GM23248 (cell line): ENCODE measurements at regions not wholly inside any gene's neighbourhood (a gene's known extent, or its start where the extent isn't known, plus 50 kb on each side); places are given as distances from the start of the nearest gene placed in this dataset.

Experiments
- DNase-seq: peaks from one replicate; pipeline ENCODE4 v3.0.0-alpha.2; 2015
- H2AFZ ChIP-seq: fragments of 200-600 bp; sonication (generic); 2 replicates; pipeline ENCODE4 v1.6.1; 2016; ENCODE audit warnings: antibody characterized with exemption
- H3F3A ChIP-seq: fragments of 200-600 bp; sonication (generic); 2 replicates; pipeline ENCODE4 v1.6.1; 2016; ENCODE audit warnings: mild to moderate bottlenecking, antibody characterized with exemption, mixed run types; ENCODE audit not compliant: insufficient read depth
- H3K27ac ChIP-seq: fragments of 200-600 bp; sonication (generic); 2 replicates; pipeline ENCODE4 v1.5.1; 2016; ENCODE audit warnings: mild to moderate bottlenecking
- H3K27me3 ChIP-seq: fragments of 200-600 bp; sonication (generic); replicated peaks from 2 replicates; pipeline ENCODE4 v1.6.1; 2016; ENCODE audit warnings: mild to moderate bottlenecking; ENCODE audit not compliant: insufficient read depth
- H3K36me3 ChIP-seq: fragments of 200-600 bp; sonication (generic); 2 replicates; pipeline ENCODE4 v1.6.1; 2016; ENCODE audit warnings: low read depth, mild to moderate bottlenecking
- H3K4me1 ChIP-seq: fragments of 200-600 bp; sonication (generic); 2 replicates; pipeline ENCODE4 v1.6.1; 2016; ENCODE audit warnings: mild to moderate bottlenecking; ENCODE audit not compliant: insufficient read depth
- H3K4me2 ChIP-seq: fragments of 200-600 bp; sonication (generic); one replicate; pipeline ENCODE4 v1.6.1; 2016; ENCODE audit warnings: mild to moderate bottlenecking; ENCODE audit not compliant: unreplicated experiment
- H3K4me3 ChIP-seq: fragments of 200-600 bp; sonication (generic); 2 replicates; pipeline ENCODE4 v1.5.1; 2016; ENCODE audit warnings: mild to moderate bottlenecking
- H3K79me2 ChIP-seq: fragments of 200-600 bp; sonication (generic); 2 replicates; pipeline ENCODE4 v1.6.1; 2016; ENCODE audit warnings: mild to moderate bottlenecking; ENCODE audit not compliant: insufficient read depth
- H3K9ac ChIP-seq: fragments of 200-600 bp; sonication (generic); 2 replicates; pipeline ENCODE4 v1.6.1; 2016; ENCODE audit warnings: mild to moderate bottlenecking
- H3K9me2 ChIP-seq: fragments of 200-600 bp; sonication (generic); 2 replicates; pipeline ENCODE4 v1.6.1; 2016; ENCODE audit warnings: mixed run types, mild to moderate bottlenecking, moderate library complexity; ENCODE audit not compliant: insufficient read depth
- H3K9me3 ChIP-seq: fragments of 200-600 bp; sonication (generic); one replicate; pipeline ENCODE4 v1.6.1; 2017; ENCODE audit warnings: low read depth
- H4K20me1 ChIP-seq: fragments of 200-600 bp; sonication (generic); 2 replicates; pipeline ENCODE4 v1.6.0; 2016; ENCODE audit not compliant: insufficient read depth
- EZH2 ChIP-seq: fragments of 200-600 bp; sonication (generic); IDR thresholded peaks from 2 replicates; pipeline ENCODE4 v1.6.1; 2018; ENCODE audit warnings: antibody characterized with exemption, mild to moderate bottlenecking; ENCODE audit not compliant: insufficient read depth, poor library complexity, severe bottlenecking
- EZH2phosphoT487 ChIP-seq: fragments of 200-600 bp; sonication (generic); IDR thresholded peaks from 2 replicates; pipeline ENCODE4 v1.6.1; 2018; ENCODE audit warnings: antibody characterized with exemption, moderate library complexity, mild to moderate bottlenecking, low read depth; ENCODE audit not compliant: insufficient read depth
- WGBS, 2 experiments: methylation state at CpG; one replicate each; pipeline ENCODE4 v1.1.6; 2015 to 2017; ENCODE audit warnings: low lambda C conversion rate in 2 of 2, low coverage in 1 of 2; ENCODE audit errors: missing lambda C conversion rate in 2 of 2; 5-methylcytosine and 5-hydroxymethylcytosine counted together
- in situ Hi-C: fragments of 300-500 bp; cut with MboI; formaldehyde crosslinking; loops from 2 replicates; pipeline ENCODE4 v1.15.0; 2020

DNA sequence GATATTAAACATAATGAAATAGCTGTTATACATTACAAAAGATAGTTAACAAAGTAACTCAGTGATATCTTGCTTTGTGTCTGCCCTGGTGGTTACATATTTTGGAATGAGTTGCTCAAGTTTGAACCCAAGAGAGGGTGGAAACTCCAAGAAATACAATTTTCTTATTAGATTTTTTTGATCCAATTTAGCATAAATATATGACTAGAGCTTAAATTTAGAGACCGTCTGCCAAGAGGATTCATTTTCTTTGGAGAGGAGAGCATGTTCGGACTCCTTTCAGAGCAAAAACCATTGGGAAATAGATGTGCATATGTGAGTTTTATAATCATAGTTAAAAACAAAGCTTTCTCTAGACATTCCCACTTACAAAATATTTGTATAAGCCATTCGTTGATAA, 353.4 kb downstream of the EPM2A start:
- H3F3A ChIP-seq: no peaks in the 10 kb centered on the region
- TF ChIP-seq EZH2 (no peak), EZH2phosphoT487 (no peak)
- H3K9me3 ChIP-seq: no peaks in the 10 kb centered on the region
- H3K9me2 ChIP-seq: no peaks in the 10 kb centered on the region
- no peaks in the 10 kb centered on the region for H4K20me1 ChIP-seq
- H3K4me3 ChIP-seq: no peak overlapping the region
- no peaks in the 10 kb centered on the region for H3K36me3 ChIP-seq
- DNase-seq: no peak
- H3K79me2 ChIP-seq: no peaks in the 10 kb centered on the region
- in situ Hi-C loops: no loop called here
- no peak overlapping the region for H3K4me2 ChIP-seq
- WGBS, 2 experiments: 26 to 27% methylated on average over 3 of the region's 3 CpGs
- no peak overlapping the region for H2AFZ ChIP-seq
- H3K27me3 ChIP-seq: no peaks in the 10 kb centered on the region
- no peak overlapping the region for H3K9ac ChIP-seq
- H3K4me1 ChIP-seq: no peaks in the 10 kb centered on the region
- no peak overlapping the region for H3K27ac ChIP-seq

DNA sequence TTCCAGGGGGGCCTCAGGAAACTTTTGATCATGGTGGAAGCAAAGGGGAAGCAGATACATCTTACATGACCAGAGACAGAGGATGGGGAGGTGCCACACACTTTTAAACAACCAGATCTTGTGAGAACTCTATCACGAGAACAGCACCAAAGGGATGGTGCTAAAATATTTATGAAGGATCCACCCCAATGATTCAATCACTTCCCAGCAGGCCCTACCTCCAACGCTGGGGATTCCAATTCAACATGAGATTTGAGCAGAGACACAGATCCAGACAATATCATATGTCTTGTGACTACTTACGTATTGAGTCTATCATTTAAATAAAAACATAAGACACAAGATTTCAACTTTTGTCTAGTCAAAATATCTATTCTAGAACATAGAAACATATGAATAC, 351.9 kb downstream of the EPM2A start:
- no peaks in the 10 kb centered on the region for H3K9me2 ChIP-seq
- no peaks in the 10 kb centered on the region for H3F3A ChIP-seq
- in situ Hi-C loops: no loop called here
- no peaks in the 10 kb centered on the region for H3K9me3 ChIP-seq
- no peak overlapping the region for H3K4me2 ChIP-seq
- H3K27ac ChIP-seq: no peak overlapping the region
- no peaks in the 10 kb centered on the region for H3K27me3 ChIP-seq
- WGBS, 2 experiments: 37 to 39% methylated on average over 3 of the region's 3 CpGs
- no peak for DNase-seq
- no peaks in the 10 kb centered on the region for H3K4me1 ChIP-seq
- no peak for TF ChIP-seq EZH2
- TF ChIP-seq EZH2phosphoT487: no peak
- H3K9ac ChIP-seq: no peak overlapping the region
- no peaks in the 10 kb centered on the region for H3K79me2 ChIP-seq
- no peaks in the 10 kb centered on the region for H3K36me3 ChIP-seq
- no peaks in the 10 kb centered on the region for H4K20me1 ChIP-seq
- H2AFZ ChIP-seq: no peak overlapping the region
- H3K4me3 ChIP-seq: no peak overlapping the region

DNA sequence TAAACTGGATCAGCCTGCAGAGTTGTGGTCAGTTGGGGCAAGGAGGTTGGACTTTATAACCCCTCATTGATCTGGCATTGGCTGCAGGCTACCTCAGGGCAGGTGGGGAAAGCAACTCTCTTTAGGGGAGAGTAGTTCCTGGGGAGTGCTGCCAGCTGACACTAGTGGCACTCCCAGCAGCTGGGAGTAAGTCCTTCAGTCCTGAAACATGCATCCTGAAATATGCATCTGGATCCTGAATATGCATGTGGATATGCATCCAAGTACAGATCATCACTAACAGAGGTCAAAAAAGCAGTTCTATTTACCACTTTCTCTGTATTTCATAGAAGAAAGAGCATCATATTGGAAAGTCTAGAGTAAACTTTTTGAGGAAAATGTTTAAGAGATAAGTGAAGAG, 350.8 kb downstream of the EPM2A start:
- no peak for DNase-seq
- no peaks in the 10 kb centered on the region for H3K27me3 ChIP-seq
- in situ Hi-C loops: no loop called here
- H3K27ac ChIP-seq: no peak overlapping the region
- H3K79me2 ChIP-seq: no peaks in the 10 kb centered on the region
- H3K4me2 ChIP-seq: no peak overlapping the region
- no peak overlapping the region for H2AFZ ChIP-seq
- no peaks in the 10 kb centered on the region for H4K20me1 ChIP-seq
- TF ChIP-seq EZH2 (no peak), EZH2phosphoT487 (no peak)
- H3K9me3 ChIP-seq: no peaks in the 10 kb centered on the region
- H3K4me1 ChIP-seq: no peaks in the 10 kb centered on the region
- H3K9ac ChIP-seq: no peak overlapping the region
- no peaks in the 10 kb centered on the region for H3F3A ChIP-seq
- H3K9me2 ChIP-seq: no peaks in the 10 kb centered on the region
- no peaks in the 10 kb centered on the region for H3K36me3 ChIP-seq
- no peak overlapping the region for H3K4me3 ChIP-seq

DNA sequence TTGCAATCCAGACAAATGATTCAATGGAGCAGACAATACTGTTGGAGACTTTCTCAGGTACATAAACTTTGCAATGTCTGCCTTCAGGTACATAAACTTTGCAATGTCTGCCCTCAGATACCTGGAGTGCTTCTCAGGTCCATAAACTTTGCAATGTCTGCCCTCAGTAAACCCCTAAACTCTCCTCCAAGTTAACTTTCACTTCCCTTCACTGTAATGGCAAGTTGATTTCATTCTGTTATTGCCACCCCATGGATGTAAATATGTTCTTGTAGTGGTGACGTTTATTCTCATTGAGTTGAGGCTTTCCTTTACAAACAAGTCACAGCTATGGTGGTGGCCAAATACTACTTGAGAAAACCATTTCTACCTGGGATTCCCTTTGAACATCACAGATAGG, 338.8 kb downstream of the EPM2A start:
- Histone ChIP-seq H2AFZ (no peak overlapping the region), H3K4me1 (no peaks in the 10 kb centered on the region), H3K36me3 (no peaks in the 10 kb centered on the region), H3K9me2 (no peaks in the 10 kb centered on the region), H3K4me2 (no peak overlapping the region), H4K20me1 (no peaks in the 10 kb centered on the region), H3K27ac (no peak overlapping the region), H3K9me3 (no peaks in the 10 kb centered on the region), H3K79me2 (no peaks in the 10 kb centered on the region), H3F3A (no peaks in the 10 kb centered on the region), H3K4me3 (no peak overlapping the region), H3K9ac (no peak overlapping the region), H3K27me3 (no peaks in the 10 kb centered on the region)
- in situ Hi-C loops: no loop called here
- no peak for DNase-seq
- 32 to 39% methylated on average over 1 of the region's 1 CpG for WGBS, 2 experiments
- TF ChIP-seq EZH2phosphoT487 (no peak), EZH2 (no peak)

DNA sequence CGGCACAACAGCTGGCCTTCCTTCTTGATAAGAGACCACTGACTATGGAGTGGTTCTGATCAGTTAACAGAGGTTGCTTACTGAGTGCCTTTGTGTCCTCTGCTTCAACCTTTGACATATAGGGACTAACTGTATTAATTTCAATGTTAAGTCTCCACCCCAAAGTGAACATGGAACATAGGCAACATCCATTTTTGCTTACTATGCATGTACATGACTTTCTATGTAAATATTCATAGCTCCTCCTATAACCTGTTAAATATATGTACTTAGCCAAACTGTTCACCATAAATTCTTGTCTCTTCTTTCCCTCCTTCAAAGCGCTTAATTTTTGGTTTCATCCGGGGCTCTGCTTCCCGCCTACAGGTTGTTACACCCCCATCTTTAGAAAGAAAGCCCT, 334.8 kb downstream of the EPM2A start:
- Histone ChIP-seq H2AFZ (no peak overlapping the region), H3K4me3 (no peak overlapping the region), H3K9me3 (no peaks in the 10 kb centered on the region), H3K4me1 (no peaks in the 10 kb centered on the region), H3K4me2 (no peak overlapping the region), H3K27me3 (no peaks in the 10 kb centered on the region), H3K36me3 (no peaks in the 10 kb centered on the region), H3K79me2 (no peaks in the 10 kb centered on the region), H4K20me1 (no peaks in the 10 kb centered on the region), H3K9me2 (no peaks in the 10 kb centered on the region), H3F3A (no peaks in the 10 kb centered on the region), H3K27ac (no peak overlapping the region), H3K9ac (no peak overlapping the region)
- in situ Hi-C loops: no loop called here
- TF ChIP-seq EZH2 (no peak), EZH2phosphoT487 (no peak)
- 48 to 49% methylated on average over 4 of the region's 4 CpGs for WGBS, 2 experiments
- no peak for DNase-seq
